Endodermal cell (in vitro differentiated cells): ENCODE measurements at regions not wholly inside any gene's neighbourhood (a gene's known extent, or its start where the extent isn't known, plus 50 kb on each side); places are given as distances from the start of the nearest gene placed in this dataset.
A peak's percentile ranks its signal among the peaks of the same experiment; 100 is the strongest.

ENCODE experiments used
- DNase-seq: peaks from one replicate; pipeline ENCODE4 v3.0.0-alpha.2; 2017
- H3K27ac ChIP-seq: 2 replicates; pipeline ENCODE4 v1.5.1; 2013; ENCODE audit warnings: mild to moderate bottlenecking, low read depth, low read length, moderate library complexity
- H3K27me3 ChIP-seq: 2 replicates; pipeline ENCODE4 v1.6.1; 2013; ENCODE audit warnings: mild to moderate bottlenecking, low read length, moderate library complexity; ENCODE audit not compliant: insufficient read depth, control insufficient read depth, poor library complexity, severe bottlenecking
- H3K36me3 ChIP-seq: 2 replicates; pipeline ENCODE4 v1.7.0; 2013; ENCODE audit warnings: mild to moderate bottlenecking, low read length, moderate library complexity; ENCODE audit not compliant: control insufficient read depth, insufficient read depth
- H3K4me1 ChIP-seq: one replicate; pipeline ENCODE4 v1.7.0; 2013; ENCODE audit warnings: low read length; ENCODE audit not compliant: control insufficient read depth, insufficient read depth
- H3K4me3 ChIP-seq: 2 replicates; pipeline ENCODE4 v1.5.1; 2013; ENCODE audit warnings: mild to moderate bottlenecking, low read length, moderate library complexity
- H3K9ac ChIP-seq: 2 replicates; pipeline ENCODE4 v1.6.1; 2013; ENCODE audit warnings: mild to moderate bottlenecking, low read length, moderate library complexity; ENCODE audit not compliant: poor library complexity, severe bottlenecking; ENCODE audit errors: extremely low read depth
- H3K9me3 ChIP-seq: 2 replicates; pipeline ENCODE4 v1.6.1; 2013; ENCODE audit warnings: mild to moderate bottlenecking, low read length, moderate library complexity; ENCODE audit not compliant: control insufficient read depth
- H3K27ac Mint-ChIP-seq: 2 replicates; pipeline ENCODE4 v1.8.0; 2020; ENCODE audit warnings: mixed read lengths
- H3K27me3 Mint-ChIP-seq: 2 replicates; pipeline ENCODE4 v1.8.0; 2021; ENCODE audit warnings: mild to moderate bottlenecking, mixed read lengths; ENCODE audit not compliant: insufficient read depth
- H3K36me3 Mint-ChIP-seq: 2 replicates; pipeline ENCODE4 v1.8.0; 2020; ENCODE audit warnings: low read depth, mixed read lengths
- H3K4me1 Mint-ChIP-seq: 2 replicates; pipeline ENCODE4 v1.8.0; 2020; ENCODE audit warnings: mixed read lengths
- H3K4me3 Mint-ChIP-seq: 2 replicates; pipeline ENCODE4 v1.8.0; 2020; ENCODE audit warnings: mild to moderate bottlenecking, moderate library complexity, mixed read lengths
- H3K9me3 Mint-ChIP-seq: 2 replicates; pipeline ENCODE4 v1.8.0; 2020; ENCODE audit warnings: mild to moderate bottlenecking, mixed read lengths
- CTCF ChIP-seq: fragments of 200-600 bp; sonication (generic); conservative IDR thresholded peaks from 2 replicates; pipeline ENCODE4 v1.5.0; 2021; ENCODE audit warnings: antibody characterized with exemption, mild to moderate bottlenecking
- WGBS, 2 experiments: methylation state at CpG; one replicate each; pipeline versions ENCODE4 v1.1.5 to v1.1.7; 2013; ENCODE audit warnings: missing lambda C conversion rate in 2 of 2, mixed read lengths in 1 of 2; ENCODE audit not compliant: insufficient coverage in 1 of 2, insufficient read length in 1 of 2; 5-methylcytosine and 5-hydroxymethylcytosine counted together

- WGBS, 2 experiments: 92 to 100% methylated on average over 4 to 9 of the region's 9 CpGs
- Mint-ChIP-seq H3K36me3 (no peaks in the 10 kb centered on the region), H3K4me3 (no peak overlapping the region), H3K9me3 (peaks cover 2% of the 10 kb centered on the region), H3K27ac (no peak overlapping the region), H3K27me3 (peaks cover 24% of the 10 kb centered on the region), H3K4me1 (peaks cover 15% of the 10 kb centered on the region)
- H3K4me1 ChIP-seq: no peaks in the 10 kb centered on the region
- H3K9ac ChIP-seq: no peak overlapping the region
- H3K4me3 ChIP-seq: no peak overlapping the region
- H3K27ac ChIP-seq: peak overlapping the region; percentile 64
- no peak for DNase-seq
- no peak for TF ChIP-seq CTCF
- H3K27me3 ChIP-seq: no peaks in the 10 kb centered on the region
- H3K9me3 ChIP-seq: peaks cover 7% of the 10 kb centered on the region
- no peaks in the 10 kb centered on the region for H3K36me3 ChIP-seq
Observed at GRCh38 chr22:27576413-27576812, 225.1 kb downstream of the MN1 start.

- H3K4me1 Mint-ChIP-seq: peaks cover 10% of the 10 kb centered on the region
Observed at GRCh38 chr22:27576815-27577573, 224.6 kb downstream of the MN1 start.

GRCh38 chr22:27577574-27577969 lies 224.0 kb downstream of the MN1 start:
- no peaks in the 10 kb centered on the region for H3K27me3 ChIP-seq
- H3K36me3 ChIP-seq: no peaks in the 10 kb centered on the region
- peaks cover 4% of the 10 kb centered on the region for H3K9me3 ChIP-seq
- H3K27ac ChIP-seq: peak overlapping the region; percentile 64
- TF ChIP-seq CTCF: no peak
- no peak overlapping the region for H3K27ac Mint-ChIP-seq
- peaks cover 5% of the 10 kb centered on the region for H3K4me1 Mint-ChIP-seq
- no peaks in the 10 kb centered on the region for H3K36me3 Mint-ChIP-seq
- H3K9me3 Mint-ChIP-seq: no peaks in the 10 kb centered on the region
- H3K4me1 ChIP-seq: no peaks in the 10 kb centered on the region
- no peak overlapping the region for H3K4me3 ChIP-seq
- WGBS, 2 experiments: 97 to 98% methylated on average over 8 to 12 of the region's 12 CpGs
- H3K9ac ChIP-seq: no peak overlapping the region
- H3K27me3 Mint-ChIP-seq: peaks cover 30% of the 10 kb centered on the region
- H3K4me3 Mint-ChIP-seq: no peak overlapping the region
- DNase-seq: no peak

More at GRCh38 chr22:27576815-27577573, 224.6 kb downstream of the MN1 start:
- H3K27me3 Mint-ChIP-seq: peaks cover 28% of the 10 kb centered on the region
- no peak overlapping the region for H3K9ac ChIP-seq
- no peaks in the 10 kb centered on the region for H3K27me3 ChIP-seq
- no peaks in the 10 kb centered on the region for H3K36me3 ChIP-seq
- no peak for DNase-seq
- WGBS, 2 experiments: 79 to 92% methylated on average over 13 to 20 of the region's 20 CpGs
- peaks cover 2% of the 10 kb centered on the region for H3K9me3 Mint-ChIP-seq
- no peak overlapping the region for H3K27ac Mint-ChIP-seq
- H3K4me3 Mint-ChIP-seq: no peak overlapping the region
- no peak overlapping the region for H3K4me3 ChIP-seq
- H3K36me3 Mint-ChIP-seq: no peaks in the 10 kb centered on the region
- H3K4me1 ChIP-seq: no peaks in the 10 kb centered on the region
- no peak for TF ChIP-seq CTCF
- H3K9me3 ChIP-seq: peaks cover 7% of the 10 kb centered on the region
- peak overlapping the region; percentile 64 for H3K27ac ChIP-seq
